NCI-H2107 (cell line): ENCODE measurements at regions not wholly inside any gene's neighbourhood (a gene's known extent, or its start where the extent isn't known, plus 50 kb on each side); places are given as distances from the start of the nearest gene placed in this dataset.

Source experiments
- DNase-seq: peaks from one replicate; lab custom pipeline; 2025; lab: John Stamatoyannopoulos, UW

DNA sequence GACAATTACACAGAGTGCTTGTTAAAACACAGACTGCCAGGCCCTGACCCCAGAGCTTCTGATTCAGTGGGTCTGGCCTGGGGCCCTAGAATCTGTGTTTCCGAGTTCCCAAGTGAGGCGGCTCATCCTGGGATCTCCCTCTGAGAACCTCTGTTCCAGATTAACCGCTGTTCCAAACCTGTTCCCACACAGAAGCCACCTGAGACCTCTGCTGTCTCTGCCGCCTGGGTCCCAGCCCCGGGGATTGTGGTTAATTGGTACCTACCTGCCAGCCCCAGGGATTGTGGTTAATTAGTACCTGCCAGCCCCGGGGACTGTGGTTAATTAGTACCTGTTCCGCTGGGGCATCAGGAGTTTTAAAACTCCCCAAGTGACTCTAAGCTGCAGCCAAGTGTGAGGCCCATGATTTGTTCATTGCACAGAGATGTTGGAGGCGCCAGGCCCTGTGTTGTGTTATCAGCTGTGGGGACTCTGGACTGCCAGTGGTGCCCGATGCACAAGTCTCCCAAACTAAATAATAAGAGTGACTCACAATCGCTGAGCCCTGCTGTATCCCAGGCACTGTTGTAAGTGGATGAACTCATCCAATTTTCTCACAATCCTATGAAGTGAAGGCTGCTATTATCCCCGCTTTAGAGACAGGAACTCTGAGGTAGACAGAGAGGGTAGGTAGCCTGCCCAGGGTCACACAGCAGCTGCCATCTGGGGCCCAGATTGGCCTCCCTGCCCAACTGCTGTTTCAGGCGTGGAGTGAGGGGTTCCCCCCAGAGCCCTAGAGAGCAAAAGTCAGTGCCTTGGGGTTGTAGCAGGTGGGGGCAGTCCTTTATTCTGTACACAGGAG is 219.7 kb downstream of the IRF8 start:
- DNase-seq = no peak

DNA sequence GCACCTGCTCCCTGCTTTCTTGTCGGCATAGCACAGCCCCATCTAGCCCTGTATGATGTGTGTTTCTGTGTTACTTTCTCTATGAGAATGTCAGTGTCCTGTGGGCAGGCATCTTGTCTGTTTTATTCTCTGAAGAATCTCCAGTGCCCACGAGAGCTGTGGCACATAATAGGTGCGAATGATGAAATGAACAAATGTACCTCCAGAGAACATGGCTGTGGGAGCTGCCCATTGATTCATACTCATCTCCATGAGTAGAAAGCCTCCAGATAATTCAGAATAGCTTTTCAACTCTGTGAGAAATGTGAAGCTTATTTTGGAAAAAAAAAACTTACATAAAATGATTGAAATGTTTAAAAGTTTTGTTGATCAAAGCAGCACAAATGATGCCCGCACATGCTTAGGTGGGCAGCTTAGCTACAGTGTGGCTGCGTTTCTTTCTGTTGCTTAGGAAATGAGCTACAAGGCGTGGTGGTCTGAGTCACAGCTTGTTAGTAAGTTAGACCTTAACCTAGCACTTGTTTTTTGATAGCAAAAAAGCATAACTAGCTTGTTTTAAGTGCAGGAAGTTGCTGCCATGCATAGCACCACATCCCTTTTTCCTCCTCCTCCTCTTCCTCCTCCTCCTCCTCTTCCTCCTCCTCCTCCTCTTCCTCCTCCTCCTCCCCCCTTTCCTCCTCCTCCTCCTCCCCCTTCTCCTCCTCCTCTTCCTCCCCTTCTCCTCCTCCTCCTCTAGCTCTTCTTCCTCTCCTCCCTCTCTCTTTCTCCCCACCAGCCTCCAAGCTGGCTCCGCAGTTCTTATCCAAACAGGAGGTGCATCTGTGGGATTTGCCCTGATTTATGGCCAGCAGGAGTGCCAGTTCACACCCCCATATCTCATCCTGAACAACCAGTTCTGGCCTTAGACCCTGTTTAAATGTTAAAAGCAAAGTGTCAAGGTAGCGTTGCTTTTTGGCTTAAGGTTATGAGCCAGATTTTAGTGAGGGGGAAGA is 221.5 kb downstream of the IRF8 start:
- no peak for DNase-seq

DNA sequence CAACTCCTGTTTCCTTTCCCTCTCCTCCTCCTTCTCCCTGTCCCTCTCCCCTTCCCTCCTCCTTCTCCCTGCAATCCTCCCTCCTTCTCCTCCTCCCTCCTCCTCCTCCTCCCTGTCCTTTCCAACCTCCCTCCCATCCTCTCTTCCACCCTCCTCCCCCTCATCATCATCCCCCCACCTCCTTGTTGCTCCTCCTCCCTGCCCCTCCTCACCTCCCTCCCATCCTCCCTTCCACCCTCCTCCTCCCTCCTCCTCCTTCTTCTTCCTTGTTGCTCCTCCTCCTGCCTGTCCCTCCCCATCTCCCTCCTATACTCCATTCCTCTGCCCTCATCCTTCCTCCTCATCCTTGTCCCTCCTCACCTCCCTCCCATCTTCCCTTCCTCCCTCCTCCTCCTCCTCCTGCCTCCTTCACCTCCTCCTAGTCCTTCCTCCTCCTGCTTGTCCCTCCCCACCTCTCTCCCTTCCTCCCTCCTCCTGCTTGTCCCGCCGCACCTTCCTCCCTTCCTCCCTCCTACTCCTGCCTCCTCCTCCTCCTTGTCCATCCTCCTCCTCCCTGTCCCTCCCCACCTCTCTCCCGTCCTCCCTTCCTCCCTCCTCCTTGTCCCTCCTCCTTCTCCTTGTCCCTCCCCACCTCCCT is 222.5 kb downstream of the IRF8 start:
- no peak for DNase-seq

DNA sequence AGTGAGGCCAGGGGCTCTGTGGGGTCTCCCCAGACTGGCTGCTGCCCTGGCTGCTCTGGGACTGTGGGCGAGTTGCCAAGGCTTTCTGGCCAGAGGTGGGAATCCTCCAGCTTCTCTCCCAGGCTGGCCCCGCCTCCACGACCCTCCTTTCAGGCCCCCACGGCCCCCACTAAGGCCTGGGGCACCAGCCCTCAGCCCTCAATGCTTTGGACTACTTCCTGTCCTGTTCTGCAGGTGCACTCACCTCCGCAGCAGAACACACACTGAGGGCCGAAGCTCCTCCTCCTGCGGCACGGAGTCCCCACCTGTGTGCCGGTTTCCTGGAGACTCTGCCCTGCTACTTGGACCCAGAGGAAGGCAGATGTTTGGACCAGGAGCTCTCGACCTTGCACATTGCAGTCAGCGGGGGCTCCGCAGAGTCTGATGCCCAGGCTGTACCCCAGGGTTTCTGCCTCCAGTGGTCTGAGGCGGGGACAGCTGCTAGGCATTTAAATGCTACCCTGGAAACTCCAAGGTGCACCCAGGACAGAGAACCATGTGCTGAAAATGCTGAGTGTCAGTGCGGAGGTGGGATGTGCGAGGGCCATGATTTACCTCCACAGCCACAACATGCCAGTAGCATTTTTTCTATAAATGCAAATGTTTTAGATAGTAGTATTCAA is 223.8 kb downstream of the IRF8 start:
- no peak for DNase-seq

DNA sequence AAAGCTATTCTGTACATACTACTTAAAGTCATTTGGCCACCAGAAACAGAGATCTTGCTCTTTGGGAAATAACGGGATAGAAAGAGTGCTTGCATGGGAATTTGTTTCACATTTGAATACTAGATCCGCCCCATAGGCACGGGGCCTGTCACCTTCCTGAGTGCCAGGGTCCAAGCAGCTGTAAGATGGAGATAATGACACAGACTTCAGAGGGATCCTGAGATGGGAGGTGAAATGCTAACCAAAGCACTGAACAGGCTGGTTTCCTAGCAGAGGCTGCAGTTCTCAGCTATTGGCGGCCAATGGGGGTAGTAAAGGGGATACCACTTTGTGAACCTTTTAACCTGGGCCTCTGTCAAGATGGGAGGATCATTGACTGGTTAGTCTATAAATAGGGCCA is 225.4 kb downstream of the IRF8 start:
- DNase-seq = no peak

DNA sequence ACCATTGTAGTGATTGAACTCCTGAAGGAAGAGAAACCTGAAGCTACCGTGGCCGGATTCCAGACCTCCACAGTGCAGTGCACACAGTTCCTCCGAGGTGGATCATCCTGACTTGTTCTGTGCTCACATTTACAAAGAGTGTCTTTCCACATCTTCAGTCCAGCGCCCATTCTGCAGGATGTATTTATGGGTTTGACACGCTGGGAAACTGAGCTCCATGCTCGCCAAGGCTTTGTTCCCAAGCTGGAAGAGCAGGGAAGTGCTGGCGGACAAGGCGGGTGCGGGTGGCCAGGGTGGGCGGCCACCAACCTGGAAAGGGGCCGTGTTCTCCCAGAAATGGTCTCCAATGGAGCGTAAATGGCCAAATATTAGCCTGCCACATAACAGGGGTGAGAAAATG is 227.9 kb downstream of the IRF8 start:
- DNase-seq = no peak

DNA sequence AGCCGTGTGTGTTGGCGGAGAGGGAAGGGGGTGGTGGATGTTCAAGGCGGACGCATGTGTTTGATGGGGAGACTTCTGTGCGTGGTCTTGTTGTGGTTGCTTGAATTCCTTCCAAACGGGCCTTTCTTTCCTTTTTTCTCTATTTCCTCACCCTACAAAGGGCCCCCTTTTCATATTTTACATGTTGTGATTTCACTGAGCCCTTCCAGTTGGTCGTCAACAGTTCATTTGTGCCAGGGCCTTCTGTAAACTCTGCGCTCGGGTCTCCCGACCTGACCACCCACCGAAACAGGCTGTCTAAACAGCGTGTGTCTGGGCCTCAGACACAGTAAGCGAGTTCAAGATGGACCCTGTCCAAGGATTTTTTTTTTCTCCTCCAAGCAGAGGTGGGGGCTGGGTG is 228.4 kb downstream of the IRF8 start:
- DNase-seq = no peak

DNA sequence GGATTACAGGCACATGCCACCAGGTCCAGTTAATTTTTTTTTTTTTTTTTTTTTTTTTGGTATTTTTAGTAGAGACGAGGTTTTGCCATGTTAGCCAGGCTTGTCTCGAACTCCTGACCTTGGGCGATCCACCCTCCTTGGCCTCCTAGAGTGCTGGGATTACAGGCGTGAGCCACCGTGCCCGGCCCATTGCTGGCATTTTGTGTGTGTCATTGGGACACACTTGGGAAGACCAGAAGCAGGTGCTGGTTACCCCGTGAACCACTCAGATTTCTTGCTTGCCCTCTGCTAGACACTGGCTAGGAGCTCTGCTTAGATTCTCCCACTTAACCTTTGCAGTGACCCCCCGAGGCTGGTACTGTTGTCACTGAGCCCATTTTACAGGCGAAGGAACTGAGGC is 229.3 kb downstream of the IRF8 start:
- no peak for DNase-seq

DNA sequence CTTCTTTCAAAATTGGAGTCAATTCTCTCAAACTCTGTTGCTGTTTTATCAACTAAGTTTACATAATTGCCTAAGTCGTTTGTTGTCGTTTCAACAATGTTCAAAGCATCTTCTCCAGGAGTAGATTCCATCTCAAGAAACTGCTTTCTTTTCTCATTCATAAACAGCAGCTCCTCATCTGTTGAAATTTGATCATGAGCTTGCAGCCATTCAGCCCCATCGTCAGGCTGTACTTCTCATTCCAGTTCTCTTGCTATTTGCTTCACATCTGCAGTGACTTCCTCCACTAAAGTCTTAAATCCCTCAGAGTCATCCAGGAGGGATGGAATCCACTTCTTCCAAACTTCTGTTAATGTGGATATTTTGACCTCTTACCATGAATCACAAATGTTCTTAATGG is 230.6 kb downstream of the IRF8 start:
- no peak for DNase-seq

DNA sequence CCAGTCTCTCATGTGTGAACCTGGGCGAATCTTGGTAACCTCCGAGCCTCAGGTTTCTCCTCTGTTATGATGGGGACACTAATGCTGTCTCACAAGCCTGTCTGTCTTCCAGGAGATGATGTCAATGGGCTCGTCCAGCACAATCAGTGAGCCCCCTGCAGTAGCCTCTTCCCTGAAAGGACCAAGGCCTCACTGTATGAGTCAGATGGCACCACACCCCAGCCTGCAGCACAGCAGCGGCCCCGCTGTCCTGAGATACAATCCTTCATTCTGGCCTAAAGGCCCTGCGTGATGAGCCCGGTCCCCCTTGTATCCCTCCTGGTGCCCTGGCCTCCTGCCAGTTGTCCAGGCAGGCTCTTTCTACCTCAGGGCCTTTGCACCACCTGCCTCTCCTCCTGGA is 234.4 kb downstream of the IRF8 start:
- DNase-seq = no peak

DNA sequence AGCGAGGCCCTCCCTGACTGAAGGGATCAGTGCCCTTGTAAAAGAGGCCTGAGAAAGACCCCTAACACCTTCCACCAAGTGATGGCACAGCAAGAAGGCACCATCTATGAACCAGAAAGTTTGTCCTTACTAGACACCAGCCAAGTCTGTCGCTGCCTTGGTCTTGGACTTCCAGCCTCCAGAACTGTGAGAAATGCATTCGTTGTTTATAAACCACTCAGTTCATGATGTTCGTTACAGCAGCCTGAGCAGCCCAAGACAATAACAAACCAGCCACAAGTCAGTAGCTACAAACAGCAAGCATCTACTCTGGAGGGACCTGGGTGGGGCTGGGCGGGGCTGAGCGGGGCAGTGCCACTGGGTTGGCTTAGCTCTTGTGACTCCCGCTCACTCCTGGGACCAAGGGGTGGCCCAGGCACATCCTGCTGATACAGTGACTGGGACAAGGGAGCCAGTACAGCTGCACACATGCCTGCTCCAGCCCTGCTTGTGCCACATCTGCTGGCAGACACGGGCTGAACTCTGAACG is 234.9 kb downstream of the IRF8 start:
- no peak for DNase-seq

DNA sequence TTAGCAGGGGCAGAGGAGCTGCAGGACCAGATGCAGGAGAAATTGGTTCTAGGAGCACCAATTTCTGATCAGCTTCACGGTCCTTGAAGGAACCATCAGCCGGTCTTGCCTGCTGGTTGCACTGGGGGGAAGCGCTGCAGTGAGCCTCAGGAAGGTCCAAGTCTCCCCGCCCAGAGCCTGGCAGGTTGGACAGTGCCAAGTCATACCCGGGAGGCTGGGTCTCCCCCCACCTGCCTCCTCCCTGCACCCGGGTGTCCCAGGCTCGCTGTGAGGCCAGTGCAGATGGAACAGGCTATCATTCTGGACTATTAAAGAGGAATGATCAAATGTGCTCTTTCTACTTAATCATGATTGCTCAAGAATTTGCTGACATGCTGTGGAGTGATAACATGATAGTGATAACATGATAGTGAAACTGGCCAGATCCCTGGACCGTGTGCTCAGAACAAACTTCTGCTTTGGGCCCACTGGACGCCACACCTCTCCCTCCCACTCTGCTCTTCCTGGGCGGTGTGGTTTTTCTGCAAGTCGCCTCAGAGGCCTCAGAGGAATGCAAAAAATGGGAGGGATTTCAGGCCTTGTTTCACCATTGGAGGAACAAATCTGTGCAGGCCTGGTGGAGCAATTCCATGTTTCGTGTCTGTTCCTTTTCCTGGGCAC is 236.0 kb downstream of the IRF8 start:
- DNase-seq = no peak

DNA sequence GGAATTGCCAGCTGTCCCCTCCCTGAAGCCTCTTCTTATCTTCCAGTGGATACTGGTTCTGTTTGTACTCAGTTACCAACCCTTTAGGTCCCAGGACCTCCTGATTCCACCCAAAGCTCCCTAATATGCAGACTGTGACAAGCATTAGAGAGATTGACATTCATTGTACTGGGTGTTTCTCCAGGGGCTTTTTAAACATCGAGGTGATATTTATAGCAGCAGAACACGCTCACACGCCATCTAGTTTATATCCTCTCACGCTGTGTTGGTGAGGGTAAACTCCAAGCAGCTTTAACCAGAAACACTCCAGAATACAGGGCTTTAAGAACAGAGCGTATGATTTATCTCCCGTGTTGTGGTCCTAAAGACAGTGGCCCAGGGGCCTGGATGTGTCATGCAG is 238.4 kb downstream of the IRF8 start:
- DNase-seq = no peak

DNA sequence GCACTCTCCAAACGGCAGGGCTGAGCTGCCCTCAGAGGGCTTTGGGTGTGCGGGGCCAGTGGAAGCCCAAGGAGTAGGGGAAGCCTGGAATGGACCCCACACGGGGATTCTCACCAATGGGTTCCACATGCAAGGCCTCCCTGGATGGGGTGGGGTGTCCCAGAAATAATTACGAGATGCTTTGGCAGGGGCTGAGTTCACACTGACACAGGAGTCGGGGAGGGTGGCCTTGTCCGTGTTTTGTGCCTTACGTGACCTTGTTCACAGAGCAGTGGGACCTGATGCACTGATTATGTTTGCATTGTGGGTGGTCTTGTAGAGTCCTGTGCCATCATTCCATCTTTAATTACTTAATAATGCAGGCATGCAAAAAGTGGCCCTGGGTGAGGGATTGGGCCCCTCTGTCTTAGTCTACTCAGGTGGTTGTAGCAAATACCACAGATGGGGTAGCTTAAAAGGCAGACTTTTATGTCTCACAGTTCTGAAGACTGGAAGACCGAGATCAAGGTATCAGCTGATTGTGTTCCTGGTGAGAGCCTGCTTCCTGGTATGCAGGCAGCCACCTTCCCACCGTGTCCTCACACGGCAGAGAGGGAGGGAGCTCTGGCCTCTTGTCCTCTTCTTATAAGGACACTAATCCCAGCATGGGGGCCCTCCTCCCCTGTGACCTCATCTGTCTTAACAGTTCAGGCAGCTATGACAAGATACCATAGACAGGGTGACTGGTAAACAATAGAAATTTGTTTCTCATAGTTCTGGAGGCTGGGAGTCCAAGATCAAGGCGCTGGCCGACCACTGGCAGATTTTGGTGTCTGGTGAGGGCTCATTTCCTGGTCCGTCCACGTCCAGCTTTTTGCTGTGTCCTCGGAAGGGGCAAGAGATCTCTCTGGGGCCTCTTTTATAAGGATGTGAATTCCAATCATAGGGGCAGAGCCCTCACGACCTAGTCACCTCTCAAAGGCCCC is 239.4 kb downstream of the IRF8 start:
- no peak for DNase-seq

DNA sequence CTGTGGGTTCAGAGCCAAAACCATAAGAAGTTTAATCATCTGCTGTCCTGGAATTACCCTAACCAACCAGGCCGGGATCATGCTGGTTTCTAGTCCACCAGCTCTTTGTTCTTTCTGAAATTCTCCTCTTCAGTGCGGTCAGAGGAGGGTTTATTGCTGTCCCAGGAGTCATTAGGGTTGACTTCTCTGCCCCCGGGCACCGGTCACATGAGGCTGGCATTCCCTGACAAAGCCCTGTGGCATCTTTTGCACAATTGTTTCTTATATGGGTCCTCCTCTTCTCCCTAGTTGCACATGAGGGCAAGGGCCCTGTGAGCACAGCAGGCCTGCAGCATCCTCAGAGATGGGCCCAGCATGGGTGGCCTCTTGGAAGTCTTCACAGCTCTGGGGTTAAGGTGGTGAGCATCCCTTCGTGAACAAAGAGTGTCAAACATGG is 243.9 kb downstream of the IRF8 start:
- no peak for DNase-seq

DNA sequence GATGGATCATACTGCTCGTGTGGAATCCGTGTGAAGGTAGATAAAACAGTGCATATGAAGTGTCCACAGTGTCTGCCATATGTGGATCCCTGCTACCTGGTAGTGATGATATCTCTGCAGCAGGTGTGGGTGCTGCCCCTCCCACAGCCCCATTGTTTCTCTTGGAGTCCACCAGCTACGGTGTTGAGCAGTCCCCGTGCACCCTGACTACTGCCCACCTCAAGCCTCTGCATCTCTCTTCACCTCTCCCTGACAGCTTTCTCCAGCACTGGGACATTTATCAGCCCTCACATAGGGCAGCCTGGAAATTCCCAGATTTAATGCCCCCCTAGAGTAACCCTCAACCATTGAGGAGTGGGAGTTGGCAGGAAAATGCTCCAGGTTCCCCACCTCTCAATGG is 244.7 kb downstream of the IRF8 start:
- DNase-seq = no peak

DNA sequence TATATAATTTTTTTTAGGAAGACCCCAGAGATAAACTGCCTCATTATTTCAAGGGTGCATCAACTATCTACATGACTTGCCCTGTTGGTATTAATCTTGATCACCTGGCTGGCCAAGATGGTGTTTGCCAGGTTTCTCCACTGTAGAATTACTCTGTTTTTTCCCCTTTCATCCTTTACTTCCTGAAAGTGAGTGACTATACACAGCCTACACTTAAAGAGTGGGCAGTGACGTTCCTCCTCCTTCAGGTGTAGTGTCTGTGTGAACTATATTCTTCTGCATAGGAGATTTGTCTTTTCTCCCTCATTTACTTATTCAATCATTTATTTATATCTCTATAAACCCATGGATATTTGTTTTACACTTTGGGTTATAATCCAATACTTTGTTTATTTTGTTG is 246.7 kb downstream of the IRF8 start:
- no peak for DNase-seq

DNA sequence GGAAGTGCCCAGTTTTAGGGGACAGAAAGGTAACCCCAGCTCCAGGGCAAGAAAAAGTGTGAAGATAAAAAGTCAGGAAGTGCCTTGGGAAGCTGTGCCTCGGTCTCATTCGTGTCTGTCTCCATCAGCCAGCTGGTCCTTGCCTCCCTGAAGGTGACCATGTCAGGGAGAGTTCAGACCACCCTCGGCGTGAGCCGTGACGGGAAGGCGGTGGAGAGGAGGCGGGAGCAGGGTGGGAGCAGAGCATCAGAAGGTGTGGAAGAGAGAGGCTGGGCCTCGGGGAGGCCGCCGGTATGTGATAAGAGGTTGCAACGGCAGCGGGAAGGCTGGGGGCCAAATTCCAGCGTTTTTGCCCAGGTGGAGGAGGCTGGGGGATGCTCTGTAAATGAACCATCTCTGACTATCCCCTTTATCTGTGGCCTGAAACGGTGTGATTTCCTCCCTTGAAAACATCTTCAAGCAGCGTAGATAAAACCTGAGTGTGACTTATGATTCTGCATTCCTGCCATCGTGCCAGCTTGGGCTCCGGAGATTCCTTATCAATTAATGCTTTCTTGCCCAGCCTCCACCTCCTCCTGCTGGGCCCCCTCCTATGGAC is 251.8 kb downstream of the IRF8 start:
- DNase-seq = no peak

DNA sequence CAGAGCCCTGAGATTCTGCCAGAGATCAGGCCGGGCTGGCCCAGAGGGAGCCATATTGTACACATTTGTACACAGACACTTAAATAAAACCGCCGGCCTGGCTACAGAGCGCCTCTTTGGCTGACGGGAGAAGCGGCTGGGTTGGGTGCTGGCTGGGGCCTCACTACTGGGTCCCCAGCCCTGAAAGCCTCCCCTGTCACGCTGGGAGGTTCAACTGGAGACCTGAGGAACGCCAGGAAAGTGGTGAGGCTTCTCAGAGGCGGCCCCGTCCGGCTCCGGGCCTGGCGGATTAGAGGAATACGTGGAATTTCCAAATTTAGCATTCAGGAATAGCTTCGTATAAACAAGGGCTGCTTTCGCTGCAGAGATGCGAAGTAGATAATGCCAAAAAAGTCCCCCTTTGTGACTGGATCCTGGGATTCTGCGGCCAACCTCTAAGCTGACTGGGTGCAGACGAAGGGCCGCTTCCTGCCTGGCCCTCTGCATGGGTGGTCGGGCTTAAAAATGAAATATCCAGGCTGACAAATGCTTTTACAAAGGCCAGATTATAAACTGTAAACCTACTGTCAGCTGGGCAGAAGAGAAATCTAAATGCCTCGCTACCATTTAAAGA is 252.4 kb downstream of the IRF8 start:
- no peak for DNase-seq
